HepG2 (cell line): ENCODE measurements at regions not wholly inside any gene's neighbourhood (a gene's known extent, or its start where the extent isn't known, plus 50 kb on each side); places are given as distances from the start of the nearest gene placed in this dataset.

Source experiments
- CEBPB ChIP-seq: IDR thresholded peaks from 2 replicates; pipeline ENCODE4 v1.6.1; 2011; ENCODE audit warnings: low read depth, low read length, improper control_type of control experiment, borderline replicate concordance
- CREB1 ChIP-seq, 2 experiments: fragments of 450-650 bp in 1 of 2; IDR thresholded peaks; 2 replicates each; pipeline ENCODE4 v1.6.1; 2016 to 2017; ENCODE audit warnings: control low read depth in 1 of 2, mild to moderate bottlenecking in 1 of 2, missing compliant biosample characterization in 1 of 2, missing genetic modification characterization in 1 of 2
- HINFP ChIP-seq: sonication (generic); formaldehyde crosslinking; IDR thresholded peaks from 2 replicates; pipeline ENCODE4 v1.4.0; 2020; ENCODE audit warnings: low read depth, mild to moderate bottlenecking, missing genetic modification reagents
- MATR3 ChIP-seq: sonication (generic); formaldehyde crosslinking; IDR thresholded peaks from 2 replicates; pipeline ENCODE4 v1.4.0; 2020; ENCODE audit warnings: missing genetic modification reagents
- MED1 ChIP-seq: sonication (generic); formaldehyde crosslinking; IDR thresholded peaks from 2 replicates; pipeline ENCODE4 v1.4.0; 2020; ENCODE audit warnings: missing genetic modification reagents
- MXI1 ChIP-seq: IDR thresholded peaks from 3 replicates; pipeline ENCODE4 v1.6.1; 2012; ENCODE audit warnings: low read depth, low read length, inconsistent platforms, borderline replicate concordance
- NCOA2 ChIP-seq: sonication (generic); formaldehyde crosslinking; IDR thresholded peaks from 2 replicates; pipeline ENCODE4 v1.8.0; 2022; ENCODE audit warnings: inconsistent platforms
- NKX3-1 ChIP-seq: sonication (generic); formaldehyde crosslinking; IDR thresholded peaks from 2 replicates; pipeline ENCODE4 v1.5.0; 2020; ENCODE audit warnings: missing genetic modification reagents
- NR2C2 ChIP-seq: sonication (generic); formaldehyde crosslinking; IDR thresholded peaks from 2 replicates; pipeline ENCODE4 v1.4.0; 2020; ENCODE audit warnings: missing genetic modification reagents, mild to moderate bottlenecking, moderate library complexity, borderline replicate concordance
- SOX13 ChIP-seq, 3 experiments: fragments of 450-650 bp in 1 of 3; sonication (generic) in 1 of 3; formaldehyde crosslinking in 1 of 3; IDR thresholded peaks in 2 of 3; conservative IDR thresholded peaks in 1 of 3; 2 replicates each; pipeline versions ENCODE4 v1.5.0 to v1.6.1; 2016 to 2020; ENCODE audit warnings: antibody characterized with exemption in 1 of 3, mild to moderate bottlenecking in 1 of 3, missing compliant biosample characterization in 1 of 3, missing genetic modification reagents in 1 of 3, moderate library complexity in 1 of 3
- TOE1 ChIP-seq: sonication (generic); formaldehyde crosslinking; IDR thresholded peaks from 2 replicates; pipeline ENCODE4 v1.4.0; 2020; ENCODE audit warnings: mild to moderate bottlenecking, missing genetic modification reagents
- ZEB1 ChIP-seq: IDR thresholded peaks from 2 replicates; pipeline ENCODE4 v1.6.1; 2012; ENCODE audit warnings: mild to moderate bottlenecking, low read depth, inconsistent platforms; ENCODE audit not compliant: insufficient replicate concordance
- ZNF224 ChIP-seq: sonication (generic); formaldehyde crosslinking; IDR thresholded peaks from 2 replicates; pipeline ENCODE4 v1.5.0; 2020; ENCODE audit warnings: mild to moderate bottlenecking, missing genetic modification reagents
- ZNF296 ChIP-seq: sonication (generic); formaldehyde crosslinking; conservative IDR thresholded peaks from 2 replicates; pipeline ENCODE4 v1.5.0; 2020; ENCODE audit warnings: mild to moderate bottlenecking, missing genetic modification reagents
- ZNF333 ChIP-seq: sonication (generic); formaldehyde crosslinking; IDR thresholded peaks from 2 replicates; pipeline ENCODE4 v1.4.0; 2020; ENCODE audit warnings: mild to moderate bottlenecking, missing genetic modification reagents, borderline replicate concordance
- ZNF33A ChIP-seq: sonication (generic); formaldehyde crosslinking; IDR thresholded peaks from 2 replicates; pipeline ENCODE4 v1.5.1; 2020; ENCODE audit warnings: missing genetic modification reagents, mild to moderate bottlenecking, moderate library complexity, borderline replicate concordance
- ZNF570 ChIP-seq: sonication (generic); formaldehyde crosslinking; IDR thresholded peaks from 2 replicates; pipeline ENCODE4 v1.4.0; 2020; ENCODE audit warnings: mild to moderate bottlenecking, missing genetic modification reagents, borderline replicate concordance
- ZNF709 ChIP-seq: sonication (generic); formaldehyde crosslinking; IDR thresholded peaks from 2 replicates; pipeline ENCODE4 v1.5.0; 2020; ENCODE audit warnings: mild to moderate bottlenecking, missing genetic modification reagents
- ZNF746 ChIP-seq: sonication (generic); formaldehyde crosslinking; IDR thresholded peaks from 2 replicates; pipeline ENCODE4 v1.8.0; 2022; ENCODE audit warnings: mild to moderate bottlenecking, missing genetic modification reagents
- ZNF792 ChIP-seq: IDR thresholded peaks from 2 replicates; pipeline ENCODE4 v1.6.1; 2016
- ZSCAN21 ChIP-seq: sonication (generic); formaldehyde crosslinking; IDR thresholded peaks from 2 replicates; pipeline ENCODE4 v1.8.0; 2022; ENCODE audit warnings: mild to moderate bottlenecking, missing genetic modification reagents, moderate library complexity, borderline replicate concordance
- ZSCAN5A ChIP-seq: sonication (generic); formaldehyde crosslinking; IDR thresholded peaks from 2 replicates; pipeline ENCODE4 v1.8.0; 2022; ENCODE audit warnings: mild to moderate bottlenecking, missing genetic modification reagents, borderline replicate concordance
- ZSCAN9 ChIP-seq: IDR thresholded peaks from 2 replicates; pipeline ENCODE4 v1.6.1; 2016; ENCODE audit warnings: borderline replicate concordance

GRCh38 chr12:93008044-93008778 lies 79.1 kb upstream of the EEA1 start (continued):
- TF ChIP-seq SOX13 (IDR thresholded peaks at IDR 0.05), result no peak
- peak in 1 of 2 experiments; percentile 43; a peak in 1 of 4 replicates for TF ChIP-seq SOX13 (CRISPR knock-in tag; conservative IDR thresholded peaks at IDR 0.05 in 1 of 2, IDR thresholded peaks at IDR 0.05 in 1 of 2)
- TF ChIP-seq TOE1 (CRISPR knock-in tag), result peak; percentile 22; the same call in 1 of the 2 replicates
- no peak for TF ChIP-seq ZNF746 (CRISPR knock-in tag)
- 0 out of 2 replicates have a peak, but pooled peaks have one; percentile 34 for TF ChIP-seq CEBPB
- TF ChIP-seq ZSCAN9 (CRISPR knock-in tag), result no peak
- TF ChIP-seq MATR3, result no peak
- no peak for TF ChIP-seq MXI1
- no peak for TF ChIP-seq ZSCAN5A (CRISPR knock-in tag)
- no peak for TF ChIP-seq ZNF570
- no peak for TF ChIP-seq ZNF709 (CRISPR knock-in tag)
- TF ChIP-seq ZNF296 (CRISPR knock-in tag), result no peak
- no peak for TF ChIP-seq ZNF333
- TF ChIP-seq NKX3-1 (CRISPR knock-in tag), result no peak
- no peak for TF ChIP-seq ZSCAN21 (CRISPR knock-in tag)
- peak; percentile 43; the same call in 1 of the 2 replicates for TF ChIP-seq NCOA2 (CRISPR knock-in tag)
- no peak for TF ChIP-seq MED1 (CRISPR knock-in tag)
- no peak for TF ChIP-seq ZEB1
- no peak for TF ChIP-seq ZNF224 (CRISPR knock-in tag)
- no peak for TF ChIP-seq ZNF792
- no peak for TF ChIP-seq NR2C2 (CRISPR knock-in tag)
- TF ChIP-seq CREB1 (IDR thresholded peaks at IDR 0.05), result no peak
- peak; percentile 2; the same call in 1 of the 2 replicates for TF ChIP-seq CREB1 (CRISPR knock-in tag; IDR thresholded peaks at IDR 0.05)
- TF ChIP-seq ZNF33A (CRISPR knock-in tag), result no peak
- no peak for TF ChIP-seq HINFP
- TF ChIP-seq, all 625 proteins: peak for 9
